Cardiac fibroblast (primary cell): ENCODE measurements at regions not wholly inside any gene's neighbourhood (a gene's known extent, or its start where the extent isn't known, plus 50 kb on each side); places are given as distances from the start of the nearest gene placed in this dataset.
"Not testable (repeated sequence)": the region's sequence is repeated elsewhere in the genome, so short reads cannot be mapped to it uniquely, and the experiment has no call there.

Experiments
- DNase-seq, 2 donors: peaks; one replicate each; pipeline versions ENCODE4 v3.0.0 to v3.0.0-alpha.2; 2010; ENCODE audit warnings: low read depth in 2 of 2
- H3K4me3 ChIP-seq, 2 donors: replicated peaks in 1 of 2; 1 replicate in 1 of 2; 2 replicates in 1 of 2; pipeline ENCODE4 v1.5.1; 2011; ENCODE audit warnings: low read depth in 2 of 2, low read length in 2 of 2, mild to moderate bottlenecking in 2 of 2, moderate library complexity in 1 of 2
- CTCF ChIP-seq: IDR thresholded peaks from one replicate; pipeline ENCODE4 v1.5.1; 2011; ENCODE audit warnings: low read depth, mild to moderate bottlenecking, low read length, inconsistent platforms

DNA sequence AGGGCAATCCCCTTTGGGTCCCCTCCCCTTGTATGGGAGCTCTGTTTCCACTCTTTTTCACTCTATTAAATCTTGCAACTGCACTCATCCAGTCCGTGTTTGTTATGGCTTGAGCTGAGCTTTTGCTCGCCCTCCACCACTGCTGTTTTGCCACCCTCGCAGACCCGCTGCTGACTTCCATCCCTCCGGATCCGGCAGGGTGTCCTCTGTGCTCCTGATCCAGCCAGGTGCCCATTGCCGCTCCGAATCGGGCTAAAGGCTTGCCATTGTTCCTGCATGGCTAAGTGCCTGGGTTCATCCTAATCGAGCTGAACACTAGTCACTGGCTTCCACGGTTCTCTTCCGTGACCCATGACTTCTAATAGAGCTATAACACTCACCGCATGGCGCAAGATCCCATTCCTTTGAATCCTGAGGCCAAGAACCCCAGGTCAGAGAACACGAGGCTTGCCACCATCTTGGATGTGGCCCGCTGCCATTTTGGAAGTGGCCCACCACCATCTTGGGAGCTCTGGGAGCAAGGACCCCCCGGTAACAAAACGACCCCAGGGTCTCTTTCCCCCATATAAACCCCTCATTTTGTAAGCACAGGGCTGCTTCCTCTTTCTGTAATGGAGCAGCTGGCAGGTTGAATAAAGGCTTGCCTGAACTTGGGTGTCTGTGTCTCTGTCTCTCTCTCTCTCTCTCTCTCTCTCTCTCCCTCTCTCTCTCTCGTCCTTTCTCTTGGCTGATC, 1166.2 kb downstream of the TAF11L14 start:
- no peak for DNase-seq
- TF ChIP-seq CTCF = no peak
- no peak overlapping the region for H3K4me3 ChIP-seq

GRCh38 chr5:18801413-18801812, 1167.2 kb downstream of the TAF11L14 start:
- DNase-seq, H3K4me3 ChIP-seq: not testable (repeated sequence)

DNA sequence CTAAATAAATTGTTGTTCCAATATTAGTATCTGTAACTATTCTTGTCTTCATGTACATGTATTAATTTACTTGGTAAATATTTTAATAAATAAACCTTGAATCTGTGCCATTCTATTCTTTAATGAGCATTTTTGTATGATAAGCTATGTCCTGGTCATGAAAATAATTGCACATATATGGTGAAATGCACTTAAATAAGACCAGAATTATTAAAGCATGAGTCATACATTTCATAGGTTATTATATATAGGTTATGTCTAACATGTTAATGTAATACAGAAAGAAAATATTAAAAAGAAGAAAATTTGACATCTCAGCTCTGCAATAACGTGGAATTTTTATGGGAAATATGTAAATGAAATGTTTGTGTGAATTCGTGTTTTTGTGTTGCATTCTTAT, 1168.1 kb downstream of the TAF11L14 start:
- TF ChIP-seq CTCF = no peak
- H3K4me3 ChIP-seq = no peak overlapping the region
- no peak for DNase-seq

- no peak for TF ChIP-seq CTCF
- H3K4me3 ChIP-seq = no peak overlapping the region
- DNase-seq = no peak
Observed at GRCh38 chr5:18805376-18805775, 1171.1 kb downstream of the TAF11L14 start.

DNA sequence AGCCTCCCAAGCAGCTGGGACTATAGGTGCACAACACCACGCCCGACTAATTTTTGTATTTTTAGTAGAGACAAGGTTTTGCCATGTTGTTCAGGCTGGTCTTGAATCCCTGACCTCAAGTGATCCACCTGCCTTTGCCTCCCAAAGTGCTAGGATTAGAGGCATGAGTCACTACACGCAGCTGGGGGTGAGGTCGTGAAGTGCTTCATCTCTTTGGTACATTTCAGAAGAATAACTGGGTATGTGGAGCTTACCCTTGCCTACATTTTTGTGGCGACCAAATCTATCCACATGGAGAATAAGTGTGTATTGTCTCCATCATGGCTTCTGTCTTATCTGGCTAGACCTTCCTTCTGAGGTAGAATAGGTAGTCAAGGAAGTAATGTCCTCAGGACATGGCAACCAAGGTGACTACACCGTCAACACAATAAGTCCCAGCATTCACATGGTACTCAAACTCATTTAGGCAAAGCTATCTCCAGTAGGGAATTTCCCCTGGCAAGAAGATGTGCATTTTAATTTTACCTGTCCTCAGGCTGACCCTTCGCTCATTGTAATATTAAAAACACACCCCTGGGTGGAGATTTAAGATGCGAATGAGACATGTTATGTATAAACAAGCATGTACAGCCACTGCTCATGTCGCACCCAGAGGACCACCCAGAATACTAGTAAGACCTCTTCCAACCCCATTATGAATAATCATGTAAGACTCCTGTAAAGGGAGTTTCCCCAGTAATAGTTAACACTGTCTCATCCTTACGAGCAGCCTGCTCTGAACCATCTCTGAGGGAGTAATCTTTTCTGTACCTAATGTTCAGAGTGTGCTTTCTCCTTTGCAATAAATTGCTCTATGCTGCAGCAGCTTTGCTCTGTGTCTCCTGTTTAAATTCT, 1173.2 kb downstream of the TAF11L14 start:
- DNase-seq = no peak
- TF ChIP-seq CTCF = no peak
- no peak overlapping the region for H3K4me3 ChIP-seq

DNA sequence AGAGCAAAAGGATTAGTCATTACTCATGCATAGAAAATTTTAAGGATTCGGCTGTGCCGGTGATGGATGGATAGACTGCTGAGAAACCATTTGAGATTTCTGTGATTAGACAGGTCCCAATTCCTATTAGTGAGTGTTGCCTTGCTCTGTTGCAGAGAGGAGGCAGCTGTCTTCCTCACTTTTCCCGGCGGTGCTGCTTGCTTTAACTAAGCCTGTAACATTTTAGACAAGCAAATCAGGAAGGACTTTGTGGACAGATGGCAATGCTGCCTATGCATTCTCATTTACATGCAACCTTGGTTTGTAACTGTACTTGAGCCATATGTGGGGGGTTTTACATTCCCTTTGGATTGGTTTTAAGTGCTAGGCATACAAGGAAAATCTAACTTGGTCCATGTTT, 1176.3 kb downstream of the CDH18 start:
- no peak for DNase-seq
- no peak for TF ChIP-seq CTCF
- H3K4me3 ChIP-seq = no peak overlapping the region

- H3K4me3 ChIP-seq = no peak overlapping the region
- DNase-seq = no peak
- no peak for TF ChIP-seq CTCF
Observed at GRCh38 chr5:18828351-18828750, 1159.6 kb downstream of the CDH18 start.
